K562 (cell line): ENCODE measurements at regions not wholly inside any gene's neighbourhood (a gene's known extent, or its start where the extent isn't known, plus 50 kb on each side); places are given as distances from the start of the nearest gene placed in this dataset.

Source experiments
- ADNP ChIP-seq: fragments of 200-800 bp; sonication (Bioruptor generic); IDR thresholded peaks from 2 replicates; pipeline ENCODE4 v1.6.1; 2016; ENCODE audit warnings: missing genetic modification characterization, missing compliant biosample characterization
- CHD1 ChIP-seq: fragments of 200-600 bp; sonication (generic); IDR thresholded peaks from one replicate; pipeline ENCODE4 v1.6.1; 2012; ENCODE audit warnings: mild to moderate bottlenecking, moderate library complexity, low read length, inconsistent platforms
- CTCF ChIP-seq, 3 experiments: IDR thresholded peaks in 2 of 3; conservative IDR thresholded peaks in 1 of 3; 2 replicates each; pipeline ENCODE4 v1.5.1; 2011 to 2012; ENCODE audit warnings: low read length in 3 of 3, mild to moderate bottlenecking in 3 of 3, control low read depth in 2 of 3, improper control_type of control experiment in 1 of 3, inconsistent platforms in 1 of 3, low read depth in 1 of 3, mixed read lengths in 1 of 3, moderate library complexity in 1 of 3; ENCODE audit not compliant: insufficient read depth in 2 of 3
- DNMT1 ChIP-seq: fragments of 450-650 bp; IDR thresholded peaks from 2 replicates; pipeline ENCODE4 v1.6.1; 2016; ENCODE audit warnings: antibody characterized with exemption, mild to moderate bottlenecking
- ETS2 ChIP-seq: IDR thresholded peaks from 2 replicates; pipeline ENCODE4 v1.6.1; 2016; ENCODE audit warnings: borderline replicate concordance, missing genetic modification characterization, mild to moderate bottlenecking, moderate library complexity, missing compliant biosample characterization; ENCODE audit not compliant: poor library complexity, severe bottlenecking
- ZBED1 ChIP-seq: IDR thresholded peaks from 2 replicates; pipeline ENCODE4 v1.6.1; 2014
- ZBTB8A ChIP-seq: fragments of 450-650 bp; IDR thresholded peaks from 2 replicates; pipeline ENCODE4 v1.6.1; 2018; ENCODE audit warnings: mild to moderate bottlenecking, moderate library complexity; ENCODE audit not compliant: partially characterized antibody
- ZNF778 ChIP-seq: fragments of 450-650 bp; formaldehyde crosslinking; IDR thresholded peaks from 2 replicates; pipeline ENCODE4 v1.4.0; 2020; ENCODE audit warnings: mild to moderate bottlenecking, moderate library complexity
- TF ChIP-seq, protein P1 (sequence below), 2 experiments: fragments of 450-650 bp; formaldehyde crosslinking in 1 of 2; IDR thresholded peaks; 2 replicates each; pipeline versions ENCODE4 v1.4.0 to v1.6.1; 2014 to 2020; ENCODE audit warnings: mild to moderate bottlenecking in 2 of 2, borderline replicate concordance in 1 of 2, low read depth in 1 of 2

DNA sequence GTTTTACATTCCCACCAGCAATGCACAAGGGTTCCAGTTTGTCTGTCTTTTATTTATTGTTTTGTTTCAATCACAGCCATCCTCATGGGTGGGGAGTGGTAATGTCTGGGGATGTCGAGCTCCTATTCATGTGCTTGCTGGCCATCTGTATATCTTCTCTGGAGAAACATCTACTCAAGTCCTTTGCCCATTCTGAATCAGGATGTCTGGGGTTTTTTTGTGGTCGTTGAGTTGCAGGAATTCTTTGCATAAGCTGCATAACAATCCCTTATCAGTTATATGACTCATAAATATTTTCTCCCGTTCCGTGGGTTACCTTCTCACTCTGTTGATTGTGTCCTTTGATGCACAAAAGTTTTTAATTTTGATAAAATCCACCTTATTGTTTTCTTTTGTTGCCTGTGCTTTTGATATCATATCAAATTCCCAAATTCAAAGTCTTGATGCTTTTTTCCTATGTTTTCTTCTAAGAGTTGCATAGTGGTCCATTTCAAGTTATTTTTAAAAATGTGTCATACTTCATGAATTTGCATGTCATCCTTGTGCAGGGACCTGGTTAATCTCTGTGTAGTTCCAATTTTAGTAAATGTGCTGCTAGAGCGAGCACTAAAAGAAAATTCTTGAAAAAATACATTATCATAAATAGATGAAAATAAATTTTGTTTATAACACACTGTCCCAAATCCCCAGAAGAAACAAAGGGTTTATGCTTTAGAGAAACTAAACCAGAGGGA lies 54.9 kb upstream of the PDE10A start:
- TF ChIP-seq CTCF (IDR thresholded peaks at IDR 0.05 in 2 of 3, conservative IDR thresholded peaks at IDR 0.05 in 1 of 3; ENCODE audit: insufficient read depth in 2 of 3, low read depth in 1 of 3, low read length in 3 of 3) (no peak), ZBED1 (no peak), ADNP (tag) (no peak), ZNF778 (CRISPR knock-in tag) (no peak), CHD1 (no peak), DNMT1 (no peak), ETS2 (tag) (no peak), ZBTB8A (no peak)
- TF ChIP-seq, protein P1, sequence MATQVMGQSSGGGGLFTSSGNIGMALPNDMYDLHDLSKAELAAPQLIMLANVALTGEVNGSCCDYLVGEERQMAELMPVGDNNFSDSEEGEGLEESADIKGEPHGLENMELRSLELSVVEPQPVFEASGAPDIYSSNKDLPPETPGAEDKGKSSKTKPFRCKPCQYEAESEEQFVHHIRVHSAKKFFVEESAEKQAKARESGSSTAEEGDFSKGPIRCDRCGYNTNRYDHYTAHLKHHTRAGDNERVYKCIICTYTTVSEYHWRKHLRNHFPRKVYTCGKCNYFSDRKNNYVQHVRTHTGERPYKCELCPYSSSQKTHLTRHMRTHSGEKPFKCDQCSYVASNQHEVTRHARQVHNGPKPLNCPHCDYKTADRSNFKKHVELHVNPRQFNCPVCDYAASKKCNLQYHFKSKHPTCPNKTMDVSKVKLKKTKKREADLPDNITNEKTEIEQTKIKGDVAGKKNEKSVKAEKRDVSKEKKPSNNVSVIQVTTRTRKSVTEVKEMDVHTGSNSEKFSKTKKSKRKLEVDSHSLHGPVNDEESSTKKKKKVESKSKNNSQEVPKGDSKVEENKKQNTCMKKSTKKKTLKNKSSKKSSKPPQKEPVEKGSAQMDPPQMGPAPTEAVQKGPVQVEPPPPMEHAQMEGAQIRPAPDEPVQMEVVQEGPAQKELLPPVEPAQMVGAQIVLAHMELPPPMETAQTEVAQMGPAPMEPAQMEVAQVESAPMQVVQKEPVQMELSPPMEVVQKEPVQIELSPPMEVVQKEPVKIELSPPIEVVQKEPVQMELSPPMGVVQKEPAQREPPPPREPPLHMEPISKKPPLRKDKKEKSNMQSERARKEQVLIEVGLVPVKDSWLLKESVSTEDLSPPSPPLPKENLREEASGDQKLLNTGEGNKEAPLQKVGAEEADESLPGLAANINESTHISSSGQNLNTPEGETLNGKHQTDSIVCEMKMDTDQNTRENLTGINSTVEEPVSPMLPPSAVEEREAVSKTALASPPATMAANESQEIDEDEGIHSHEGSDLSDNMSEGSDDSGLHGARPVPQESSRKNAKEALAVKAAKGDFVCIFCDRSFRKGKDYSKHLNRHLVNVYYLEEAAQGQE (IDR thresholded peaks at IDR 0.05; ENCODE audit: borderline replicate concordance) = no peak
- TF ChIP-seq, protein P1 (CRISPR knock-in tag; IDR thresholded peaks at IDR 0.05; ENCODE audit: low read depth) = no peak
